CD4-positive, CD25-positive, alpha-beta regulatory T cell (primary cell): ENCODE measurements at regions not wholly inside any gene's neighbourhood (a gene's known extent, or its start where the extent isn't known, plus 50 kb on each side); places are given as distances from the start of the nearest gene placed in this dataset.

Source experiments
- ATAC-seq, 2 donors: fragments of 150-1000 bp; cut with Tn5 transposase; one replicate each; pipeline ENCODE4 v1.10.0; 2021; ENCODE audit warnings: low read depth in 2 of 2, moderate number of reproducible peaks in 2 of 2, moderate library complexity in 1 of 2
- DNase-seq, 3 donors: peaks; one replicate each; pipeline versions ENCODE4 v3.0.0 to v3.0.0-alpha.2; 2012 to 2022; ENCODE audit warnings: mixed read lengths in 1 of 3
- H3K27ac ChIP-seq: one replicate; pipeline ENCODE4 v1.7.0; 2013; ENCODE audit warnings: mild to moderate bottlenecking, low read length; ENCODE audit not compliant: insufficient read depth, poor library complexity, severe bottlenecking
- H3K27me3 ChIP-seq: one replicate; pipeline ENCODE4 v1.7.0; 2013; ENCODE audit warnings: low read length; ENCODE audit not compliant: control insufficient read depth, insufficient read depth
- H3K36me3 ChIP-seq: one replicate; pipeline ENCODE4 v1.7.0; 2013; ENCODE audit warnings: mild to moderate bottlenecking, low read length, moderate library complexity; ENCODE audit not compliant: control insufficient read depth, insufficient read depth
- H3K4me1 ChIP-seq: 2 replicates; pipeline ENCODE4 v1.7.0; 2013; ENCODE audit warnings: mild to moderate bottlenecking, low read length; ENCODE audit not compliant: insufficient read depth, control insufficient read depth, poor library complexity, severe bottlenecking
- H3K4me3 ChIP-seq: one replicate; pipeline ENCODE4 v1.7.0; 2013; ENCODE audit warnings: low read depth, mild to moderate bottlenecking, low read length, moderate library complexity
- H3K9me3 ChIP-seq, 2 experiments: 1 replicate in 1 of 2; 2 replicates in 1 of 2; pipeline ENCODE4 v1.7.0; 2013; ENCODE audit warnings: low read length in 2 of 2, mild to moderate bottlenecking in 1 of 2, moderate library complexity in 1 of 2; ENCODE audit not compliant: control insufficient read depth in 2 of 2
- H3K27ac Mint-ChIP-seq, 3 donors: one replicate each; pipeline ENCODE4 v1.8.0; 2020 to 2022; ENCODE audit warnings: mild to moderate bottlenecking in 3 of 3, mixed read lengths in 3 of 3, moderate library complexity in 2 of 3
- H3K27me3 Mint-ChIP-seq: one replicate; pipeline ENCODE4 v1.8.0; 2022; ENCODE audit warnings: mild to moderate bottlenecking, mixed read lengths
- H3K36me3 Mint-ChIP-seq: one replicate; pipeline ENCODE4 v1.8.0; 2020; ENCODE audit warnings: mixed read lengths
- H3K4me1 Mint-ChIP-seq, 4 donors: one replicate each; pipeline ENCODE4 v1.8.0; 2020 to 2022; ENCODE audit warnings: mixed read lengths in 4 of 4, mild to moderate bottlenecking in 1 of 4
- H3K4me3 Mint-ChIP-seq, 4 donors: one replicate each; pipeline ENCODE4 v1.8.0; 2020 to 2022; ENCODE audit warnings: mild to moderate bottlenecking in 4 of 4, mixed read lengths in 4 of 4, moderate library complexity in 3 of 4
- H3K9me3 Mint-ChIP-seq, 7 donors: one replicate each; pipeline ENCODE4 v1.8.0; 2020 to 2022; ENCODE audit warnings: mixed read lengths in 7 of 7, mild to moderate bottlenecking in 3 of 7, moderate library complexity in 2 of 7

GRCh38 chr3:76161856-76162255 lies 376.5 kb upstream of the ZNF717 start:
- H3K9me3 Mint-ChIP-seq = peaks cover 0 to 22% (median 8%) of the 10 kb centered on the region in 7 donors
- Histone ChIP-seq H3K36me3 (no peaks in the 10 kb centered on the region), H3K4me1 (no peaks in the 10 kb centered on the region), H3K27me3 (no peaks in the 10 kb centered on the region), H3K9me3 (no peaks in the 10 kb centered on the region), H3K4me3 (no peak overlapping the region), H3K27ac (no peak overlapping the region)
- ATAC-seq (no peak), DNase-seq (no peak)
- H3K36me3 Mint-ChIP-seq = no peaks in the 10 kb centered on the region
- H3K4me3 Mint-ChIP-seq = no peak overlapping the region
- no peaks in the 10 kb centered on the region for H3K27me3 Mint-ChIP-seq
- no peaks in the 10 kb centered on the region for H3K4me1 Mint-ChIP-seq
- H3K27ac Mint-ChIP-seq = no peak overlapping the region

- no peaks in the 10 kb centered on the region for H3K4me1 ChIP-seq
- Mint-ChIP-seq H3K27me3 (no peaks in the 10 kb centered on the region), H3K4me3 (no peak overlapping the region), H3K9me3 (peaks cover 0 to 14% (median 10%) of the 10 kb centered on the region in 7 donors), H3K27ac (no peak overlapping the region), H3K4me1 (peaks cover 0 to 4% (median 0%) of the 10 kb centered on the region in 4 donors), H3K36me3 (no peaks in the 10 kb centered on the region)
- ATAC-seq (no peak), DNase-seq (no peak)
- no peak overlapping the region for H3K4me3 ChIP-seq
- H3K27ac ChIP-seq = no peak overlapping the region
- no peaks in the 10 kb centered on the region for H3K36me3 ChIP-seq
- no peaks in the 10 kb centered on the region for H3K27me3 ChIP-seq
- peaks cover 0 to 3% of the 10 kb centered on the region in 2 experiments for H3K9me3 ChIP-seq
Measured at GRCh38 chr3:76171647-76172046, 386.3 kb upstream of the ZNF717 start.

GRCh38 chr3:76177610-76178009 lies 392.3 kb upstream of the ZNF717 start:
- Histone ChIP-seq H3K4me3 (no peak overlapping the region), H3K4me1 (no peaks in the 10 kb centered on the region), H3K27ac (no peak overlapping the region), H3K9me3 (peaks cover 4 to 8% of the 10 kb centered on the region in 2 experiments), H3K27me3 (no peaks in the 10 kb centered on the region), H3K36me3 (no peaks in the 10 kb centered on the region)
- no peaks in the 10 kb centered on the region for H3K27me3 Mint-ChIP-seq
- no peak overlapping the region for H3K27ac Mint-ChIP-seq
- DNase-seq (no peak), ATAC-seq (no peak)
- H3K9me3 Mint-ChIP-seq = peaks cover 6 to 23% (median 12%) of the 10 kb centered on the region in 7 donors
- H3K4me1 Mint-ChIP-seq = peaks cover 0 to 4% (median 0%) of the 10 kb centered on the region in 4 donors
- H3K4me3 Mint-ChIP-seq = no peak overlapping the region
- H3K36me3 Mint-ChIP-seq = no peaks in the 10 kb centered on the region

GRCh38 chr3:76178412-76178811 lies 393.1 kb upstream of the ZNF717 start:
- ATAC-seq (no peak), DNase-seq (no peak)
- Histone ChIP-seq H3K27ac (no peak overlapping the region), H3K4me3 (no peak overlapping the region), H3K27me3 (no peaks in the 10 kb centered on the region), H3K36me3 (no peaks in the 10 kb centered on the region), H3K4me1 (no peaks in the 10 kb centered on the region), H3K9me3 (peaks cover 4 to 8% of the 10 kb centered on the region in 2 experiments)
- Mint-ChIP-seq H3K4me3 (no peak overlapping the region), H3K4me1 (peaks cover 0 to 4% (median 0%) of the 10 kb centered on the region in 4 donors), H3K27ac (no peak overlapping the region), H3K27me3 (no peaks in the 10 kb centered on the region), H3K36me3 (no peaks in the 10 kb centered on the region), H3K9me3 (peaks cover 5 to 23% (median 12%) of the 10 kb centered on the region in 7 donors)

- Mint-ChIP-seq H3K36me3 (no peaks in the 10 kb centered on the region), H3K27ac (no peak overlapping the region), H3K4me3 (no peak overlapping the region), H3K27me3 (no peaks in the 10 kb centered on the region), H3K4me1 (no peaks in the 10 kb centered on the region), H3K9me3 (peaks cover 3 to 25% (median 16%) of the 10 kb centered on the region in 7 donors)
- ATAC-seq (no peak), DNase-seq (no peak)
- Histone ChIP-seq H3K4me3 (no peak overlapping the region), H3K4me1 (no peaks in the 10 kb centered on the region), H3K9me3 (peaks cover 5 to 8% of the 10 kb centered on the region in 2 experiments), H3K27me3 (no peaks in the 10 kb centered on the region), H3K36me3 (no peaks in the 10 kb centered on the region), H3K27ac (no peak overlapping the region)
Measured at GRCh38 chr3:76181213-76181612, 395.9 kb upstream of the ZNF717 start.

GRCh38 chr3:76198086-76198485 lies 412.7 kb upstream of the ZNF717 start:
- Mint-ChIP-seq H3K9me3 (peaks cover 2 to 18% (median 5%) of the 10 kb centered on the region in 7 donors), H3K27me3 (no peaks in the 10 kb centered on the region), H3K4me3 (no peak overlapping the region), H3K36me3 (no peaks in the 10 kb centered on the region), H3K27ac (no peak overlapping the region), H3K4me1 (no peaks in the 10 kb centered on the region)
- ATAC-seq (no peak), DNase-seq (no peak)
- H3K36me3 ChIP-seq = no peaks in the 10 kb centered on the region
- no peak overlapping the region for H3K4me3 ChIP-seq
- H3K9me3 ChIP-seq = no peaks in the 10 kb centered on the region
- H3K27me3 ChIP-seq = no peaks in the 10 kb centered on the region
- no peak overlapping the region for H3K27ac ChIP-seq
- H3K4me1 ChIP-seq = no peaks in the 10 kb centered on the region

GRCh38 chr3:76199382-76199781 lies 414.0 kb upstream of the ZNF717 start:
- H3K9me3 Mint-ChIP-seq = peaks cover 3 to 13% (median 6%) of the 10 kb centered on the region in 7 donors
- Histone ChIP-seq H3K27ac (no peak overlapping the region), H3K9me3 (no peaks in the 10 kb centered on the region), H3K27me3 (no peaks in the 10 kb centered on the region), H3K4me1 (no peaks in the 10 kb centered on the region), H3K4me3 (no peak overlapping the region), H3K36me3 (no peaks in the 10 kb centered on the region)
- no peaks in the 10 kb centered on the region for H3K36me3 Mint-ChIP-seq
- H3K27ac Mint-ChIP-seq = no peak overlapping the region
- H3K4me3 Mint-ChIP-seq = no peak overlapping the region
- ATAC-seq (no peak), DNase-seq (no peak)
- no peaks in the 10 kb centered on the region for H3K27me3 Mint-ChIP-seq
- no peaks in the 10 kb centered on the region for H3K4me1 Mint-ChIP-seq

- no peaks in the 10 kb centered on the region for H3K4me1 ChIP-seq
- no peaks in the 10 kb centered on the region for H3K36me3 Mint-ChIP-seq
- no peak overlapping the region for H3K27ac Mint-ChIP-seq
- no peak overlapping the region for H3K4me3 ChIP-seq
- H3K27me3 ChIP-seq = no peaks in the 10 kb centered on the region
- DNase-seq (no peak), ATAC-seq (no peak)
- no peaks in the 10 kb centered on the region for H3K36me3 ChIP-seq
- H3K27me3 Mint-ChIP-seq = no peaks in the 10 kb centered on the region
- no peaks in the 10 kb centered on the region for H3K4me1 Mint-ChIP-seq
- H3K27ac ChIP-seq = no peak overlapping the region
- peaks cover 5 to 7% of the 10 kb centered on the region in 2 experiments for H3K9me3 ChIP-seq
- H3K9me3 Mint-ChIP-seq = peaks cover 3 to 19% (median 7%) of the 10 kb centered on the region in 7 donors
- no peak overlapping the region for H3K4me3 Mint-ChIP-seq
Measured at GRCh38 chr3:76203578-76203977, 418.2 kb upstream of the ZNF717 start.
